A549 (cell line): ENCODE measurements at regions not wholly inside any gene's neighbourhood (a gene's known extent, or its start where the extent isn't known, plus 50 kb on each side); places are given as distances from the start of the nearest gene placed in this dataset.

Experiments
- ATAC-seq, 2 experiments: fragments of 200-7000 bp in 1 of 2; fragments of >200 bp in 1 of 2; cut with Nextera tagmentation in 1 of 2; cut with Tn5 transposase in 1 of 2; 3 replicates each; pipeline versions ENCODE4 v1.8.0 to v1.9.1; 2018 to 2020; ENCODE audit warnings: mild to moderate bottlenecking in 1 of 2, moderate library complexity in 1 of 2
- CTCF ChIA-PET: fragments of 300-600 bp; sonication (Branson Sonifier 250); formaldehyde crosslinking; extraction: SDS; loops from one replicate; lab custom pipeline; 2021; ENCODE audit warnings: antibody characterized with exemption, inconsistent platforms; lab: Yijun Ruan, JAX
- POLR2A ChIA-PET: fragments of 350-600 bp; formaldehyde crosslinking; extraction: SDS; loops from one replicate; lab custom pipeline; 2021; ENCODE audit warnings: antibody characterized with exemption, inconsistent platforms; lab: Yijun Ruan, JAX
- DNase-seq, 2 experiments: peaks; one replicate each; pipeline versions ENCODE4 v3.0.0 to v3.0.0-alpha.2; 2011 to 2016; ENCODE audit warnings: low read depth in 1 of 2, low spot score in 1 of 2
- FAIRE-seq: peaks from 2 replicates; lab custom pipeline; 2011; peaks lifted over from hg19 to GRCh38; lab: Jason Lieb, UNC
- H3K27ac ChIP-seq, 2 experiments: fragments of >200 bp; sonication (Bioruptor Twin); formaldehyde crosslinking; 3 replicates each; pipeline ENCODE4 v1.5.1; 2016 to 2017
- H3K4me1 ChIP-seq: fragments of >200 bp; sonication (Bioruptor Twin); formaldehyde crosslinking; 3 replicates; pipeline ENCODE4 v1.6.1; 2016
- H3K4me2 ChIP-seq: fragments of >200 bp; sonication (Bioruptor Twin); formaldehyde crosslinking; 3 replicates; pipeline ENCODE4 v1.6.1; 2016
- H3K4me3 ChIP-seq: fragments of >200 bp; sonication (Bioruptor Twin); formaldehyde crosslinking; 3 replicates; pipeline ENCODE4 v1.5.1; 2016
- H3K9me3 ChIP-seq: fragments of >200 bp; sonication (Bioruptor Twin); formaldehyde crosslinking; 3 replicates; pipeline ENCODE4 v1.6.1; 2016
- CEBPB ChIP-seq, 2 experiments: fragments of >200 bp in 1 of 2; sonication (Bioruptor Twin) in 1 of 2; formaldehyde crosslinking in 1 of 2; IDR thresholded peaks; 2 replicates each; pipeline ENCODE4 v1.6.1; 2012 to 2016
- CHD4 ChIP-seq: fragments of 200-600 bp; sonication (generic); IDR thresholded peaks from 2 replicates; pipeline ENCODE4 v1.6.1; 2016; ENCODE audit warnings: antibody characterized with exemption, mild to moderate bottlenecking, borderline replicate concordance
- HOXA7 ChIP-seq: fragments of 250-450 bp; sonication (Bioruptor Pico); IDR thresholded peaks from 2 replicates; pipeline ENCODE4 v1.5.0; 2020; ENCODE audit warnings: mild to moderate bottlenecking, moderate library complexity
- HOXB5 ChIP-seq: fragments of 250-450 bp; sonication (Bioruptor Pico); IDR thresholded peaks from 2 replicates; pipeline ENCODE4 v1.5.0; 2020; ENCODE audit warnings: mild to moderate bottlenecking, moderate library complexity
- JUNB ChIP-seq: fragments of >200 bp; sonication (Bioruptor Twin); formaldehyde crosslinking; IDR thresholded peaks from 2 replicates; pipeline ENCODE4 v1.6.1; 2016
- MAFK ChIP-seq: fragments of 450-650 bp; IDR thresholded peaks from 2 replicates; pipeline ENCODE4 v1.6.1; 2014; ENCODE audit not compliant: partially characterized antibody
- MYC ChIP-seq: IDR thresholded peaks from 2 replicates; pipeline ENCODE4 v1.6.1; 2012; ENCODE audit warnings: mild to moderate bottlenecking, inconsistent platforms, low read length, improper control_type of control experiment, borderline replicate concordance
- POLR2A ChIP-seq: IDR thresholded peaks from 2 replicates; pipeline ENCODE4 v1.6.1; 2012; ENCODE audit warnings: mild to moderate bottlenecking, low read length
- RAD21 ChIP-seq, 2 experiments: fragments of >200 bp in 1 of 2; sonication (Bioruptor Twin) in 1 of 2; formaldehyde crosslinking in 1 of 2; IDR thresholded peaks in 1 of 2; conservative IDR thresholded peaks in 1 of 2; 2 replicates in 1 of 2; 3 replicates in 1 of 2; pipeline ENCODE4 v1.6.1; 2012 to 2018; ENCODE audit warnings: inconsistent platforms in 1 of 2
- TFCP2L1 ChIP-seq: fragments of 250-450 bp; sonication (Bioruptor Pico); IDR thresholded peaks from 2 replicates; pipeline ENCODE4 v1.5.0; 2021; ENCODE audit warnings: mild to moderate bottlenecking
- TP53 ChIP-seq: fragments of 250-450 bp; sonication (Bioruptor Pico); IDR thresholded peaks from 2 replicates; pipeline ENCODE4 v1.5.0; 2021; ENCODE audit warnings: mild to moderate bottlenecking, moderate library complexity
- ZC3H11A ChIP-seq: fragments of 450-650 bp; IDR thresholded peaks from 2 replicates; pipeline ENCODE4 v1.6.1; 2014; ENCODE audit warnings: antibody characterized with exemption, mild to moderate bottlenecking
- ZNF302 ChIP-seq: fragments of 250-450 bp; sonication (Bioruptor Pico); IDR thresholded peaks from 2 replicates; pipeline ENCODE4 v1.9.0; 2021; ENCODE audit warnings: inconsistent platforms, mild to moderate bottlenecking, moderate library complexity
- ZSCAN20 ChIP-seq: fragments of 250-450 bp; sonication (Bioruptor Pico); IDR thresholded peaks from 2 replicates; pipeline ENCODE4 v1.8.0; 2022; ENCODE audit warnings: mild to moderate bottlenecking, moderate library complexity
- WGBS: methylation state at CpG from one replicate; pipeline ENCODE4 v1.1.6; 2017; ENCODE audit errors: missing lambda C conversion rate; 5-methylcytosine and 5-hydroxymethylcytosine counted together
- TF ChIP-seq, protein P1 (sequence below): fragments of >200 bp; sonication (Bioruptor Twin); formaldehyde crosslinking; IDR thresholded peaks from 3 replicates; pipeline ENCODE4 v1.5.1; 2016
- TF ChIP-seq, protein P2 (sequence below): fragments of >200 bp; sonication (Bioruptor Twin); formaldehyde crosslinking; IDR thresholded peaks from 3 replicates; pipeline ENCODE4 v1.6.1; 2016

DNA sequence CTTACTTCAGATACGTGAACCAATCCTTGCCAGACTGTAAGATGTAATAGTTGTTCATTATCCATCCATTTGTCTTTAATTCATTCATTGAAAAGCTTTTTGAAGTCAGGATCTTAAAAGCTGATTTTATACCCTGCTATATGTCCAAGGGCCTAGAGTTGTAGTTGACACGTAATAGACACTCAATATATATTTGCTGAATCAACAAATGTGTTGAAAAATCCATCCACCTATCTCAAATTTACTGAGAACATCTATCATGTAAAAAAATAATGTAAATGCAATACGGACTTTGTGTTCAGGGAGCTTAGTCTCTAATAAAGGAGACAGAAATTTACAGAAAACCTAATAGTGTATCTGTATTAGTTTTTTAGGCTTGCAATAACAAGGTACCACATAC, 521.0 kb downstream of the METTL15 start:
- H3K27ac ChIP-seq, result no peak overlapping the region
- H3K4me1 ChIP-seq, result peaks cover 33% of the 10 kb centered on the region
- TF ChIP-seq MAFK (peak; percentile 87), POLR2A (no peak), HOXB5 (CRISPR knock-in tag) (no peak)
- TF ChIP-seq, all 56 proteins: peak for 1
- ATAC-seq, result no peak
- CTCF ChIA-PET, result interaction anchor here (0.6 kb wide), 1 partner anchor 522 kb away, joined by 5 read pairs; no protein-coding TSS in a partner anchor
- Histone ChIP-seq H3K9me3 (peaks cover 10% of the 10 kb centered on the region; the same call in 2 of the 3 replicates), H3K4me2 (no peak overlapping the region), H3K4me3 (no peak overlapping the region)
- no peak for FAIRE-seq
- WGBS, result 92% methylated on average over 3 of the region's 3 CpGs
- POLR2A ChIA-PET, result no interaction called here
- no peak for DNase-seq

DNA sequence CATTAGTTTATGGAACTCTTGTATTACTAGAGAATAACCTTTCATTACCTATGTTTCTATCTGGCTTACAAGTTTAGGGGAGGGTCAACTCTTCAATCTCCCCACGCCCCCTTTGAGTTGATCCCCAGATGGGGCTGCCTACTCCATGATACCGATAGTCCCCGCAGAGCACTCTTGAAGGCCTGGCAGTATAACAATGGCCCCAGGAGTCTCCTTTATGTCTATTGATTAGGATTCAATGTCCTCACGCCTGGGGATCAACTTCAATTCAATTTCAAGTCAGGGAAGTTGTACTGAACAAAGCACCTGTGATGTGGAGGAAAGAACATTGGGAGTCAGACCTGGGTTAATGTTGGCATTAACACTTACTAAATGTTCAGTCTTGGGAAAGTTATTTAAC, 520.2 kb downstream of the METTL15 start:
- ATAC-seq, result no peak
- no peak for DNase-seq
- TF ChIP-seq JUNB (no peak), CEBPB (IDR thresholded peaks at IDR 0.05) (no peak), MAFK (no peak), CHD4 (no peak), TP53 (CRISPR knock-in tag) (no peak)
- TF ChIP-seq, protein P1, sequence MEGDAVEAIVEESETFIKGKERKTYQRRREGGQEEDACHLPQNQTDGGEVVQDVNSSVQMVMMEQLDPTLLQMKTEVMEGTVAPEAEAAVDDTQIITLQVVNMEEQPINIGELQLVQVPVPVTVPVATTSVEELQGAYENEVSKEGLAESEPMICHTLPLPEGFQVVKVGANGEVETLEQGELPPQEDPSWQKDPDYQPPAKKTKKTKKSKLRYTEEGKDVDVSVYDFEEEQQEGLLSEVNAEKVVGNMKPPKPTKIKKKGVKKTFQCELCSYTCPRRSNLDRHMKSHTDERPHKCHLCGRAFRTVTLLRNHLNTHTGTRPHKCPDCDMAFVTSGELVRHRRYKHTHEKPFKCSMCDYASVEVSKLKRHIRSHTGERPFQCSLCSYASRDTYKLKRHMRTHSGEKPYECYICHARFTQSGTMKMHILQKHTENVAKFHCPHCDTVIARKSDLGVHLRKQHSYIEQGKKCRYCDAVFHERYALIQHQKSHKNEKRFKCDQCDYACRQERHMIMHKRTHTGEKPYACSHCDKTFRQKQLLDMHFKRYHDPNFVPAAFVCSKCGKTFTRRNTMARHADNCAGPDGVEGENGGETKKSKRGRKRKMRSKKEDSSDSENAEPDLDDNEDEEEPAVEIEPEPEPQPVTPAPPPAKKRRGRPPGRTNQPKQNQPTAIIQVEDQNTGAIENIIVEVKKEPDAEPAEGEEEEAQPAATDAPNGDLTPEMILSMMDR, result no peak
- H3K4me1 ChIP-seq, result peaks cover 25% of the 10 kb centered on the region
- FAIRE-seq, result no peak
- CTCF ChIA-PET, result interaction anchor here (0.6 to 0.7 kb wide), 2 partner anchors 15 to 314 kb away, joined by 3 read pairs; no protein-coding TSS in a partner anchor
- peaks cover 10% of the 10 kb centered on the region; the same call in 2 of the 3 replicates for H3K9me3 ChIP-seq
- WGBS, result 88% methylated on average over 4 of the region's 4 CpGs
- POLR2A ChIA-PET, result no interaction called here
- no peak overlapping the region for H3K4me3 ChIP-seq
- H3K4me2 ChIP-seq, result no peak overlapping the region
- peak overlapping the region in 1 of 2 experiments; percentile 10; a peak in 1 of 6 replicates for H3K27ac ChIP-seq

DNA sequence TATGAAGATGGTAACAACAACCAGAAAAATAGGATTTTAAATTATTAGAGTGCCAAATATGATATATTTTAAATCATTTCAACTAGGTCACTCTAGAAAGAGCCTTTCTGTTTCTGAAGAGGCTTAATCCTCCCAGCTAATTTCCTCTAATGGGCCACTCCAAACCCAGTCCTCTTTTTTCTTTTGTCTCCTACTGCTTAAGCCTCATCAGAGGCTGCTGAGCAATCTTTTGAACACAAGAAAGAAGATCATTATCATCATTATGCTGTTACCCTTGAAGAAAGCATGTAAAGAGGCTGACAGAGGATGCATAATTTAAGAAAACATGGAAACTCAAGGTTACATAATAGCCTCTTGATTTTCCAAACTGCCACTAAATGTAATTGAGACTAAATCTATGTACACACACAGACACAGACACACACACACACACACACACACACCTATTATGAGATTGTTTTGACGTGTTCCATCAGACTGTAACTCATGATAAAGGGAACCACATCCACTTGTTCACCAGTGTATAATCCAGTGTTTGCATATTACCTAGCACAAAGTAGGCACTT, 519.6 kb downstream of the METTL15 start:
- no peak overlapping the region for H3K27ac ChIP-seq
- H3K4me3 ChIP-seq, result no peak overlapping the region
- CTCF ChIA-PET, result no interaction called here
- H3K4me1 ChIP-seq, result peaks cover 19% of the 10 kb centered on the region
- 95% methylated on average over 1 of the region's 1 CpG for WGBS
- TF ChIP-seq MYC, result no peak
- no peak for TF ChIP-seq TFCP2L1 (CRISPR knock-in tag)
- no peak for TF ChIP-seq ZC3H11A
- TF ChIP-seq, protein P2, sequence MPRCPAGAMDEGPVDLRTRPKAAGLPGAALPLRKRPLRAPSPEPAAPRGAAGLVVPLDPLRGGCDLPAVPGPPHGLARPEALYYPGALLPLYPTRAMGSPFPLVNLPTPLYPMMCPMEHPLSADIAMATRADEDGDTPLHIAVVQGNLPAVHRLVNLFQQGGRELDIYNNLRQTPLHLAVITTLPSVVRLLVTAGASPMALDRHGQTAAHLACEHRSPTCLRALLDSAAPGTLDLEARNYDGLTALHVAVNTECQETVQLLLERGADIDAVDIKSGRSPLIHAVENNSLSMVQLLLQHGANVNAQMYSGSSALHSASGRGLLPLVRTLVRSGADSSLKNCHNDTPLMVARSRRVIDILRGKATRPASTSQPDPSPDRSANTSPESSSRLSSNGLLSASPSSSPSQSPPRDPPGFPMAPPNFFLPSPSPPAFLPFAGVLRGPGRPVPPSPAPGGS, result no peak
- no peak for TF ChIP-seq RAD21 (conservative IDR thresholded peaks at IDR 0.05 in 1 of 2, IDR thresholded peaks at IDR 0.05 in 1 of 2)
- TF ChIP-seq ZSCAN20, result no peak
- TF ChIP-seq HOXB5 (CRISPR knock-in tag), result no peak
- H3K9me3 ChIP-seq, result peaks cover 10% of the 10 kb centered on the region; the same call in 2 of the 3 replicates
- DNase-seq (no peak), FAIRE-seq (no peak), ATAC-seq (no peak)
- POLR2A ChIA-PET, result no interaction called here
- no peak overlapping the region for H3K4me2 ChIP-seq

DNA sequence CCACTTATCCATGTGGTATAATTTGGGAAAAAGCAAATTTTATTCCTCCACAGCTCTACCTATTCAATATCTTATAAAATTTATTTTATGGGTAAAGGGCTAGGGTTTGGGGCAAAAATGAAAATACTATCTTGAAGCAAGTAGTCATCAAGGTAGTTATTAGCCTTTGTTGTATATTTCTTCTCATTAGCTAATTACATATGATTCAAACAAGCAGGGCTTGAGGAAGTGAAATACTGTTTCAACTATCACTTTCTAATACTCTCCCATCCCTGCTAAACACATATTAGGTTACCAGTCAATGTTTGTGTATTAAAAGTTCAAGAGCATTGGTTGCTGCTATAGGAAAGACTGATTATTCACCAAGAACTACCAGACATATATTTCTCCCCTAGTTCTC, 517.3 kb downstream of the METTL15 start:
- no peak for ATAC-seq
- CTCF ChIA-PET, result interaction anchor here (1.2 kb wide), 1 partner anchor 11 kb away, joined by 3 read pairs; no protein-coding TSS in a partner anchor
- Histone ChIP-seq H3K27ac (no peak overlapping the region), H3K4me2 (no peak overlapping the region), H3K4me1 (peaks cover 4% of the 10 kb centered on the region), H3K4me3 (no peak overlapping the region), H3K9me3 (peaks cover 10% of the 10 kb centered on the region; the same call in 2 of the 3 replicates)
- TF ChIP-seq HOXA7, result no peak
- TF ChIP-seq ZNF302 (CRISPR knock-in tag), result no peak
- no peak for DNase-seq
- POLR2A ChIA-PET, result no interaction called here
- FAIRE-seq, result no peak
